Endothelial cell of umbilical vein (primary cell): ENCODE measurements at regions not wholly inside any gene's neighbourhood (a gene's known extent, or its start where the extent isn't known, plus 50 kb on each side); places are given as distances from the start of the nearest gene placed in this dataset.

Source experiments
- BruUV-seq: library from RNA; stranded (reverse); fragments of 400-500 nt; replicated peaks from 2 replicates; lab custom pipeline; 2021; lab: Mats Ljungman, UMichigan
- CTCF ChIA-PET: fragments of 300-600, 350-600 bp; sonication (Branson Sonifier 250); formaldehyde crosslinking; loops from one replicate; lab custom pipeline; 2021; ENCODE audit warnings: antibody characterized with exemption, inconsistent platforms; lab: Charles Lee
- POLR2A ChIA-PET: fragments of 300-600, 350-600 bp; sonication (Branson Sonifier 250); formaldehyde crosslinking; loops from one replicate; lab custom pipeline; 2021; ENCODE audit warnings: antibody characterized with exemption, inconsistent platforms; lab: Charles Lee
- DNase-seq: peaks from one replicate; pipeline ENCODE4 v3.0.0-alpha.2; 2011; ENCODE audit warnings: low read depth, low spot score
- FAIRE-seq: peaks from 2 replicates; lab custom pipeline; 2011; peaks lifted over from hg19 to GRCh38; lab: Jason Lieb, UNC
- H2AFZ ChIP-seq: 2 replicates; pipeline ENCODE4 v1.6.0; 2012; ENCODE audit warnings: low read depth, low read length, control low read depth, inconsistent platforms
- H3K27ac ChIP-seq: 2 replicates; pipeline ENCODE4 v1.5.1; 2011; ENCODE audit warnings: low read depth, mild to moderate bottlenecking, control low read depth, low read length, moderate library complexity; ENCODE audit not compliant: insufficient read depth
- H3K27me3 ChIP-seq, 2 experiments: 2 replicates each; pipeline versions ENCODE4 v1.6.0 to v1.6.1; 2011; ENCODE audit warnings: low read length in 2 of 2, mixed read lengths in 1 of 2; ENCODE audit not compliant: control insufficient read depth in 2 of 2, insufficient read depth in 2 of 2
- H3K36me3 ChIP-seq, 2 experiments: 2 replicates in 1 of 2; 3 replicates in 1 of 2; pipeline ENCODE4 v1.5.1; 2011; ENCODE audit warnings: low read length in 2 of 2, mild to moderate bottlenecking in 1 of 2, moderate library complexity in 1 of 2; ENCODE audit not compliant: control insufficient read depth in 2 of 2, insufficient read depth in 2 of 2; ENCODE audit errors: extremely low read depth in 1 of 2
- H3K4me1 ChIP-seq: 3 replicates; pipeline ENCODE4 v1.5.1; 2011; ENCODE audit warnings: mild to moderate bottlenecking, low read length; ENCODE audit not compliant: control insufficient read depth, insufficient read depth; ENCODE audit errors: extremely low read depth
- H3K4me2 ChIP-seq: 2 replicates; pipeline ENCODE4 v1.6.1; 2011; ENCODE audit warnings: low read length, control low read depth, mixed read lengths; ENCODE audit not compliant: insufficient read depth
- H3K4me3 ChIP-seq, 3 experiments: fragments of 200-600 bp in 1 of 3; sonication (generic), shearing (Covaris generic) in 1 of 3; replicated peaks in 1 of 3; 2 replicates each; pipeline ENCODE4 v1.5.1; 2011 to 2016; ENCODE audit warnings: control low read depth in 3 of 3, low read length in 3 of 3, mild to moderate bottlenecking in 2 of 3, inconsistent platforms in 1 of 3, low read depth in 1 of 3, moderate library complexity in 1 of 3; ENCODE audit not compliant: insufficient read depth in 1 of 3
- H3K79me2 ChIP-seq: 2 replicates; pipeline ENCODE4 v1.6.0; 2012; ENCODE audit warnings: low read length, inconsistent platforms; ENCODE audit not compliant: control insufficient read depth, insufficient read depth
- H3K9ac ChIP-seq: replicated peaks from 2 replicates; pipeline ENCODE3; 2011; ENCODE audit warnings: low read length, control low read depth; ENCODE audit not compliant: insufficient read depth; ENCODE audit errors: extremely low read depth
- H3K9me1 ChIP-seq: replicated peaks from 3 replicates; pipeline ENCODE4 v1.6.0; 2011; ENCODE audit warnings: mild to moderate bottlenecking, low read length; ENCODE audit not compliant: control insufficient read depth, insufficient read depth; ENCODE audit errors: extremely low read depth
- H3K9me3 ChIP-seq: replicated peaks from 2 replicates; pipeline ENCODE4 v1.5.1; 2012; ENCODE audit warnings: low read length, inconsistent platforms; ENCODE audit not compliant: control insufficient read depth, insufficient read depth
- H4K20me1 ChIP-seq: replicated peaks from 2 replicates; pipeline ENCODE3; 2011; ENCODE audit warnings: mild to moderate bottlenecking, low read length; ENCODE audit not compliant: control insufficient read depth, insufficient read depth; ENCODE audit errors: extremely low read depth
- CTCF ChIP-seq, 2 donors: IDR thresholded peaks; 1 replicate in 1 of 2; 2 replicates in 1 of 2; pipeline ENCODE4 v1.5.1; 2011; ENCODE audit warnings: low read length in 2 of 2, mild to moderate bottlenecking in 2 of 2, moderate library complexity in 2 of 2, control low read depth in 1 of 2, inconsistent platforms in 1 of 2, low read depth in 1 of 2; ENCODE audit not compliant: insufficient read depth in 1 of 2; ENCODE audit errors: extremely low read depth in 1 of 2
- EZH2 ChIP-seq: IDR thresholded peaks from 2 replicates; pipeline ENCODE4 v1.6.1; 2012; ENCODE audit warnings: borderline replicate concordance, low read depth, mild to moderate bottlenecking, moderate library complexity, low read length, inconsistent platforms; ENCODE audit not compliant: severe bottlenecking
- FOS ChIP-seq: IDR thresholded peaks from 2 replicates; pipeline ENCODE4 v1.6.1; 2011; ENCODE audit warnings: mild to moderate bottlenecking, low read length, moderate library complexity, borderline replicate concordance; ENCODE audit not compliant: insufficient read depth
- GATA2 ChIP-seq: IDR thresholded peaks from 2 replicates; pipeline ENCODE4 v1.7.0; 2011; ENCODE audit warnings: low read depth, mild to moderate bottlenecking, moderate library complexity, mixed read lengths, low read length; ENCODE audit not compliant: insufficient read length, insufficient read depth
- JUN ChIP-seq: IDR thresholded peaks from 2 replicates; pipeline ENCODE4 v1.6.1; 2011; ENCODE audit warnings: borderline replicate concordance, low read depth; ENCODE audit not compliant: insufficient read length, insufficient read depth
- MYC ChIP-seq: IDR thresholded peaks from one replicate; pipeline ENCODE4 v1.6.1; 2011; ENCODE audit warnings: mild to moderate bottlenecking, low read depth, low read length
- POLR2A ChIP-seq: IDR thresholded peaks from 2 replicates; pipeline ENCODE4 v1.6.1; 2012; ENCODE audit warnings: low read depth, mild to moderate bottlenecking, control low read depth, low read length
- POLR2AphosphoS5 ChIP-seq: IDR thresholded peaks from 2 replicates; pipeline ENCODE4 v1.6.1; 2012; ENCODE audit warnings: low read depth, mild to moderate bottlenecking, control low read depth, low read length, moderate library complexity; ENCODE audit not compliant: insufficient read depth
- dilution Hi-C: fragments of 300-500 bp; cut with MboI; formaldehyde crosslinking; loops from one replicate; pipeline ENCODE4 v1.15.0; 2019; ENCODE audit warnings: low sequenced_read_pairs; ENCODE audit not compliant: extremely low pct_ligation_motif_present
- intact Hi-C: fragments of 100-400 bp; cut with micrococcal nuclease; formaldehyde crosslinking; loops from one replicate; pipeline ENCODE4 v1.10.0; 2022
- TF ChIP-seq, protein P1 (sequence below): IDR thresholded peaks from 2 replicates; pipeline ENCODE4 v1.6.1; 2011; ENCODE audit not compliant: insufficient read depth, insufficient read length

- Histone ChIP-seq H2AFZ (no peak overlapping the region), H3K9me1 (no peaks in the 10 kb centered on the region), H4K20me1 (no peaks in the 10 kb centered on the region), H3K4me2 (no peak overlapping the region), H3K36me3 (no peaks in the 10 kb centered on the region), H3K4me1 (no peaks in the 10 kb centered on the region), H3K79me2 (no peaks in the 10 kb centered on the region), H3K9me3 (no peaks in the 10 kb centered on the region), H3K9ac (no peak overlapping the region), H3K27me3 (no peaks in the 10 kb centered on the region), H3K27ac (no peak overlapping the region), H3K4me3 (no peak overlapping the region)
- ChIA-PET POLR2A (no interaction called here), CTCF (interaction anchor here (1.3 kb wide), 1 partner anchor 15 kb away, joined by 3 read pairs; no protein-coding TSS in a partner anchor)
- dilution Hi-C loops (no loop called here), intact Hi-C loops (no loop called here)
- TF ChIP-seq GATA2 (no peak), POLR2A (no peak), POLR2AphosphoS5 (no peak), JUN (no peak), CTCF (IDR thresholded peaks at IDR 0.05; ENCODE audit: extremely low read depth in 1 of 2, insufficient read depth in 1 of 2, low read depth in 1 of 2, low read length in 2 of 2) (no peak), MYC (no peak), EZH2 (no peak), FOS (no peak)
- TF ChIP-seq, protein P1, sequence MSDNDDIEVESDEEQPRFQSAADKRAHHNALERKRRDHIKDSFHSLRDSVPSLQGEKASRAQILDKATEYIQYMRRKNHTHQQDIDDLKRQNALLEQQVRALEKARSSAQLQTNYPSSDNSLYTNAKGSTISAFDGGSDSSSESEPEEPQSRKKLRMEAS = no peak
- FAIRE-seq = no peak
- no TSS peak for BruUV-seq
- DNase-seq = no peak
Observed at GRCh38 chr6:166237617-166238016, 70.0 kb upstream of the TBXT start.
